ENCODE measurements at regions not wholly inside any gene's neighbourhood (a gene's known extent, or its start where the extent isn't known, plus 50 kb on each side); places are given as distances from the start of the nearest gene placed in this dataset.

- Histone ChIP-seq H3K4me1 (replicated peaks in 1 of 2) (peaks cover 15 to 29% of the 10 kb centered on the region in 2 donors), H3K4me3 (no peak overlapping the region), H3K27ac (no peak overlapping the region)
- ATAC-seq (replicated peaks in 6 of 8): no peak
- in situ Hi-C loops (cut with MboI; ENCODE audit: low pct_unique_long_range_greater_than_20kb in 2 of 9, low sequenced_read_pairs in 9 of 9, unreplicated experiment in 9 of 9): no loop called here
- 80 to 100% (median 100%) methylated on average over 1 of the region's 1 CpG; no CpG with 5 or more reads in 5 of the 10 experiments for WGBS, 10 experiments
Observed at GRCh38 chr2:67919490-67919889, 143.3 kb downstream of the C1D start.

GRCh38 chr2:67922080-67922785, 140.6 kb downstream of the C1D start:
- Histone ChIP-seq H3K27ac (no peak overlapping the region), H3K4me3 (no peak overlapping the region), H3K4me1 (replicated peaks in 1 of 2) (peaks cover 18 to 30% of the 10 kb centered on the region in 2 donors)
- in situ Hi-C loops (cut with MboI; ENCODE audit: low pct_unique_long_range_greater_than_20kb in 2 of 9, low sequenced_read_pairs in 9 of 9, unreplicated experiment in 9 of 9): no loop called here
- WGBS, 10 experiments: 0 to 80% (median 20%) methylated on average over 1 to 4 of the region's 4 CpGs; no CpG with 5 or more reads in 1 of the 10 experiments
- ATAC-seq (replicated peaks in 6 of 8): peak in 2 of 8 experiments; percentile 17 to 52

DNA sequence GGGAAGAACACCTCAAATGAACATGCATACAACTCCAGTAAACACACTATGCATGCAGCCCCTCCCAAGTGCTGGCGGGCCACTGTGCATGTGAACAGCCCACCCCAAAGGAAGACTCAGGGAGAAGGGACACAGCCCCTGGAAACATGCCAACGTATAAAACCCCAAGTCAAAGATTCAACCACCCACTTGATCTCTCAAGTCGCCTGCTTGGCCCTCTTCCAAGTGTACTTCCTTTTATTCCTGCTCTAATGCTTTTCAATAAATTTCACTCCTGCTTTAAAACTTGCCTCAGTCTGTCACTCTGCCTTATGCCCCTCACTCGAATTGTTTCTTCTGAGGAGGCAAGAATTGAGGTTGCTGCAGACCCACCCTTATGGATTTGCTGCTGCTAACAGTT, 139.1 kb downstream of the C1D start:
- Histone ChIP-seq H3K4me3 (no peak overlapping the region), H3K27ac (no peak overlapping the region), H3K4me1 (replicated peaks in 1 of 2) (peaks cover 26 to 42% of the 10 kb centered on the region in 2 donors)
- ATAC-seq (replicated peaks in 6 of 8): peak in 1 of 8 experiments; percentile 54
- 10 to 78% (median 52%) methylated on average over 1 to 4 of the region's 4 CpGs; no CpG with 5 or more reads in 4 of the 10 experiments for WGBS, 10 experiments
- in situ Hi-C loops (cut with MboI; ENCODE audit: low pct_unique_long_range_greater_than_20kb in 2 of 9, low sequenced_read_pairs in 9 of 9, unreplicated experiment in 9 of 9): no loop called here

- in situ Hi-C loops (cut with MboI; ENCODE audit: low pct_unique_long_range_greater_than_20kb in 2 of 9, low sequenced_read_pairs in 9 of 9, unreplicated experiment in 9 of 9): no loop called here
- 0 to 100% (median 41%) methylated on average over 1 to 2 of the region's 3 CpGs; no CpG with 5 or more reads in 4 of the 10 experiments for WGBS, 10 experiments
- Histone ChIP-seq H3K27ac (no peak overlapping the region), H3K4me1 (replicated peaks in 1 of 2) (peaks cover 20 to 40% of the 10 kb centered on the region in 2 donors), H3K4me3 (no peak overlapping the region)
- ATAC-seq (replicated peaks in 6 of 8): peak in 5 of 8 experiments; percentile 84 to 99 (median 96)
Observed at GRCh38 chr2:67927501-67927900, 135.3 kb downstream of the C1D start.

GRCh38 chr2:67930156-67930555, 132.6 kb downstream of the C1D start:
- 15 to 100% (median 54%) methylated on average over 1 to 3 of the region's 3 CpGs; no CpG with 5 or more reads in 4 of the 10 experiments for WGBS, 10 experiments
- H3K4me3 ChIP-seq: no peak overlapping the region
- H3K27ac ChIP-seq: no peak overlapping the region
- H3K4me1 ChIP-seq (replicated peaks in 1 of 2): peaks cover 20 to 33% of the 10 kb centered on the region in 2 donors
- ATAC-seq (replicated peaks in 6 of 8): peak in 1 of 8 experiments; percentile 35
- in situ Hi-C loops (cut with MboI; ENCODE audit: low pct_unique_long_range_greater_than_20kb in 2 of 9, low sequenced_read_pairs in 9 of 9, unreplicated experiment in 9 of 9): no loop called here

DNA sequence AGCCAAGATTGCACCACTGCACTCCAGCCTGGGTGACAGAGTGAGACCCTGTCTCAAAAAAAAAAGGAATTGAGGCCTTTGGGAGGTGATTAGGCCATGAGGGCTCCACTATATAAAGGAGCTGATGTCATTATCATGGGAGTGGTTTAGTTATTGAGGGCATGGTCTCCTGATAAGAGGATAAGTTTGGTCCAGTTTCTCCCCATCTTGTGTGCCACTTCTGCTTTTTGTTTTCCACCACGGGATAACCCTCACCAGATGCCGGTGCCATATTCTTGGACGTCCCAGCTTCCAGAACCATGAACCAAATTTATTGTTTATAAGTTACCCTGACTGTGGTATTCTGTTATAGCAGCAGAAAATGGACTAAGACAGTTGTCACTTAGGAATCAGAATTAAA, 125.8 kb downstream of the C1D start:
- Histone ChIP-seq H3K4me3 (no peak overlapping the region), H3K27ac (no peak overlapping the region), H3K4me1 (replicated peaks in 1 of 2) (no peaks in the 10 kb centered on the region)
- in situ Hi-C loops (cut with MboI; ENCODE audit: low pct_unique_long_range_greater_than_20kb in 2 of 9, low sequenced_read_pairs in 9 of 9, unreplicated experiment in 9 of 9): no loop called here
- 33 to 100% (median 97%) methylated on average over 1 to 3 of the region's 3 CpGs; no CpG with 5 or more reads in 3 of the 10 experiments for WGBS, 10 experiments
- no peak for ATAC-seq (replicated peaks in 6 of 8)

- ATAC-seq (replicated peaks in 6 of 8): no peak
- in situ Hi-C loops (cut with MboI; ENCODE audit: low pct_unique_long_range_greater_than_20kb in 2 of 9, low sequenced_read_pairs in 9 of 9, unreplicated experiment in 9 of 9): no loop called here
- Histone ChIP-seq H3K4me1 (replicated peaks in 1 of 2) (no peaks in the 10 kb centered on the region), H3K4me3 (no peak overlapping the region), H3K27ac (no peak overlapping the region)
- 0 to 80% (median 42%) methylated on average over 1 to 2 of the region's 2 CpGs; no CpG with 5 or more reads in 3 of the 10 experiments for WGBS, 10 experiments
Observed at GRCh38 chr2:67938053-67938452, 124.8 kb downstream of the C1D start.

GRCh38 chr2:67945056-67945455, 117.7 kb downstream of the C1D start:
- WGBS, 10 experiments: 25 to 95% (median 46%) methylated on average over 2 to 4 of the region's 4 CpGs; no CpG with 5 or more reads in 1 of the 10 experiments
- ATAC-seq (replicated peaks in 6 of 8): no peak
- in situ Hi-C loops (cut with MboI; ENCODE audit: low pct_unique_long_range_greater_than_20kb in 2 of 9, low sequenced_read_pairs in 9 of 9, unreplicated experiment in 9 of 9): no loop called here

GRCh38 chr2:67945940-67946339, 116.9 kb downstream of the C1D start:
- peak in 5 of 8 experiments; percentile 14 to 67 (median 64) for ATAC-seq (replicated peaks in 6 of 8)

More at GRCh38 chr2:67945056-67945455, 117.7 kb downstream of the C1D start:
- H3K4me3 ChIP-seq: no peak overlapping the region
- peaks cover 20 to 21% of the 10 kb centered on the region in 2 donors for H3K4me1 ChIP-seq (replicated peaks in 1 of 2)
- no peak overlapping the region for H3K27ac ChIP-seq

GRCh38 chr2:67948057-67948456, 114.7 kb downstream of the C1D start:
- Histone ChIP-seq H3K27ac (no peak overlapping the region), H3K4me3 (no peak overlapping the region), H3K4me1 (replicated peaks in 1 of 2) (peaks cover 20 to 21% of the 10 kb centered on the region in 2 donors)
- in situ Hi-C loops (cut with MboI; ENCODE audit: low pct_unique_long_range_greater_than_20kb in 2 of 9, low sequenced_read_pairs in 9 of 9, unreplicated experiment in 9 of 9): no loop called here
- ATAC-seq (replicated peaks in 6 of 8): no peak

More at GRCh38 chr2:67945940-67946339, 116.9 kb downstream of the C1D start:
- no peak overlapping the region for H3K27ac ChIP-seq
- no peak overlapping the region for H3K4me3 ChIP-seq
- peaks cover 20 to 21% of the 10 kb centered on the region in 2 donors for H3K4me1 ChIP-seq (replicated peaks in 1 of 2)
- WGBS, 10 experiments: 20 to 83% (median 48%) methylated on average over 1 to 3 of the region's 4 CpGs; no CpG with 5 or more reads in 1 of the 10 experiments
- in situ Hi-C loops (cut with MboI; ENCODE audit: low pct_unique_long_range_greater_than_20kb in 2 of 9, low sequenced_read_pairs in 9 of 9, unreplicated experiment in 9 of 9): no loop called here

- in situ Hi-C loops (cut with MboI; ENCODE audit: low pct_unique_long_range_greater_than_20kb in 2 of 9, low sequenced_read_pairs in 9 of 9, unreplicated experiment in 9 of 9): no loop called here
- WGBS, 10 experiments: 40 to 100% (median 86%) methylated on average over 1 to 4 of the region's 4 CpGs; no CpG with 5 or more reads in 1 of the 10 experiments
- no peak for ATAC-seq (replicated peaks in 6 of 8)
- peaks cover 20 to 21% of the 10 kb centered on the region in 2 donors for H3K4me1 ChIP-seq (replicated peaks in 1 of 2)
- H3K4me3 ChIP-seq: no peak overlapping the region
- H3K27ac ChIP-seq: no peak overlapping the region
Observed at GRCh38 chr2:67948506-67948905, 114.3 kb downstream of the C1D start.

DNA sequence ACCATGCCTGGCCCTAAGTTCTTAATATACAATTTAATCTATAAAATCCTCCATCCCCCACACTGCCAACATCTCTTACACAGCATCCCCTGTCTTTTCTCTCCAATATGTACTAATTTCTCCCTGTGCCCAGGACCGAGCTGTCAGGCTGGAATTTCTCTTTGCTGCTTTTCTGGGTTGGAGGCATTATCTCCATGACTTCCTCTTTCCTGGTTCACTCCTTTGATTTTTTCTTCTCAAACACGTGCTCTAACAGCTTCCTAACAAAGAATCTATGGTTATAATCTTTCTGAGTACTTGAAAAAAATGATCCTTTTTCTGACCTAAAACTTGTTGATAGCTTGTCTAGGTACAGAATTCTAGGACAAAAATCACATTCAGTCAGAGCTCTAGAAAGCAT, 112.8 kb downstream of the C1D start:
- Histone ChIP-seq H3K4me1 (replicated peaks in 1 of 2) (peaks cover 16 to 21% of the 10 kb centered on the region in 2 donors), H3K27ac (no peak overlapping the region), H3K4me3 (no peak overlapping the region)
- in situ Hi-C loops (cut with MboI; ENCODE audit: low pct_unique_long_range_greater_than_20kb in 2 of 9, low sequenced_read_pairs in 9 of 9, unreplicated experiment in 9 of 9): no loop called here
- 17 to 100% (median 77%) methylated on average over 1 to 2 of the region's 2 CpGs for WGBS, 10 experiments
- no peak for ATAC-seq (replicated peaks in 6 of 8)

GRCh38 chr2:67950919-67951318, 111.9 kb downstream of the C1D start:
- H3K4me1 ChIP-seq (replicated peaks in 1 of 2): peaks cover 11 to 26% of the 10 kb centered on the region in 2 donors
- no peak overlapping the region for H3K27ac ChIP-seq
- ATAC-seq (replicated peaks in 6 of 8): no peak
- in situ Hi-C loops (cut with MboI; ENCODE audit: low pct_unique_long_range_greater_than_20kb in 2 of 9, low sequenced_read_pairs in 9 of 9, unreplicated experiment in 9 of 9): no loop called here
- 36 to 100% (median 77%) methylated on average over 1 to 2 of the region's 2 CpGs for WGBS, 10 experiments
- H3K4me3 ChIP-seq: no peak overlapping the region
